ENCODE measurements at regions not wholly inside any gene's neighbourhood (a gene's known extent, or its start where the extent isn't known, plus 50 kb on each side); places are given as distances from the start of the nearest gene placed in this dataset.

DNA sequence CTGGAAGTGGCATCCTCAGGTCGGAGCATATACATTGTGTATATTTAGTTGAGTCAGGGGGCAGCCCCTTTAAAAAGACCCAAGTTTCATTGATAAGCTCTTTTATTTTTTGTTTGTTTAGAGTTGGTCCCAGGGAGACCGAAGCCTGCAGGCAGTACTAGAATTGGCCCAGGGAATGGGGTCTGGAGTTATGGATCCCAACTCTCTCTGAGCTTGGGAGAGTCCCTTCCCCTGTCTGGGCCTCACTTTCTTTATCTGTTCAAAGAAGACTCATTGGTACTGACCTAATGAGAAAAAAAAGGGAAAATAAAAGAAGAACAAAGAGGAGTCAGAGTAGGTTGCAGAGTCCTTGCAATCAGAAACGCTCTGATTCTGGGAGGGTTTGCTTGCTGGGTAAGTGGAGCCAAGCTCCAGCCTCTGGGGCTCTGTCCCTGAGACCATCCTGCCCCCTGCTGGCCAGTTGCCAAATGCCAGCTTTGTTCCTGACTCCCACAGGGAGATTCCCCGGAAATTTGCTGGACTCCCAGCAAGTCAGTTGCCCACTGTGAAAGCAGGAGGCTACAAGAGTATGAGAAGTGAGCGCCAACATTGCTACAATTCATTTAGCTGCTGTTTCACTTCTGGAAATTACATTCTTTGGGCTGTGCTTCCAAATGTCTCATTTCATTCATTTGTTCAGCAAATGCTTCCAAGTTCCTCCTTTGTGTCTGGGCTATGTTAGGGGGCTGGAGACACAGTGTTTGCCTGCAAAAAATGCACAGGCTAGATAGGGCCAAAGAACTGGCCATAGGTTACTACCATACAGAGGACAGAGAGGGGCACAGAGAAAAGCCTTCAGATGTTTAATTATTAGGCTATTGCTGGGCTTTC lies 156.2 kb downstream of the MELK start:
- H3K27me3 ChIP-seq (ENCODE audit: control insufficient read depth in 2 of 2, insufficient read depth in 2 of 2, low read length in 2 of 2): no peaks in the 10 kb centered on the region
- peak; percentile 85 for FAIRE-seq
- ChIA-PET POLR2A (interaction anchor here (1.0 to 1.2 kb wide), 3 partner anchors 91 to 96 kb away, joined by 4 to 9 read pairs (median 4); no protein-coding TSS in a partner anchor), CTCF (interaction anchor here (0.6 to 6.1 kb wide), 53 partner anchors 8 to 524 kb away, joined by 3 to 281 read pairs (median 4); no protein-coding TSS in a partner anchor)
- H2AFZ ChIP-seq (ENCODE audit: low read depth, low read length): no peak overlapping the region
- DNase-seq (ENCODE audit: low read depth, low spot score): peak; percentile 85
- H3K4me3 ChIP-seq (replicated peaks in 1 of 3; ENCODE audit: insufficient read depth in 1 of 3, low read depth in 1 of 3, low read length in 3 of 3): no peak overlapping the region
- no peaks in the 10 kb centered on the region for H3K9me3 ChIP-seq (replicated peaks; ENCODE audit: control insufficient read depth, insufficient read depth, low read length)
- no peaks in the 10 kb centered on the region for H3K79me2 ChIP-seq (ENCODE audit: control insufficient read depth, insufficient read depth, low read length)
- H3K4me1 ChIP-seq (ENCODE audit: control insufficient read depth, extremely low read depth, insufficient read depth, low read length): no peaks in the 10 kb centered on the region
- no peaks in the 10 kb centered on the region for H4K20me1 ChIP-seq (replicated peaks; ENCODE audit: control insufficient read depth, extremely low read depth, insufficient read depth, low read length)
- TF ChIP-seq, protein P1, sequence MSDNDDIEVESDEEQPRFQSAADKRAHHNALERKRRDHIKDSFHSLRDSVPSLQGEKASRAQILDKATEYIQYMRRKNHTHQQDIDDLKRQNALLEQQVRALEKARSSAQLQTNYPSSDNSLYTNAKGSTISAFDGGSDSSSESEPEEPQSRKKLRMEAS (IDR thresholded peaks at IDR 0.05; ENCODE audit: insufficient read depth, insufficient read length): no peak
- TF ChIP-seq, protein P2, sequence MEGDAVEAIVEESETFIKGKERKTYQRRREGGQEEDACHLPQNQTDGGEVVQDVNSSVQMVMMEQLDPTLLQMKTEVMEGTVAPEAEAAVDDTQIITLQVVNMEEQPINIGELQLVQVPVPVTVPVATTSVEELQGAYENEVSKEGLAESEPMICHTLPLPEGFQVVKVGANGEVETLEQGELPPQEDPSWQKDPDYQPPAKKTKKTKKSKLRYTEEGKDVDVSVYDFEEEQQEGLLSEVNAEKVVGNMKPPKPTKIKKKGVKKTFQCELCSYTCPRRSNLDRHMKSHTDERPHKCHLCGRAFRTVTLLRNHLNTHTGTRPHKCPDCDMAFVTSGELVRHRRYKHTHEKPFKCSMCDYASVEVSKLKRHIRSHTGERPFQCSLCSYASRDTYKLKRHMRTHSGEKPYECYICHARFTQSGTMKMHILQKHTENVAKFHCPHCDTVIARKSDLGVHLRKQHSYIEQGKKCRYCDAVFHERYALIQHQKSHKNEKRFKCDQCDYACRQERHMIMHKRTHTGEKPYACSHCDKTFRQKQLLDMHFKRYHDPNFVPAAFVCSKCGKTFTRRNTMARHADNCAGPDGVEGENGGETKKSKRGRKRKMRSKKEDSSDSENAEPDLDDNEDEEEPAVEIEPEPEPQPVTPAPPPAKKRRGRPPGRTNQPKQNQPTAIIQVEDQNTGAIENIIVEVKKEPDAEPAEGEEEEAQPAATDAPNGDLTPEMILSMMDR (IDR thresholded peaks at IDR 0.05; ENCODE audit: extremely low read depth in 1 of 2, insufficient read depth in 1 of 2, low read depth in 1 of 2, low read length in 2 of 2): peak; percentile 90 to 94
- no peak overlapping the region for H3K9ac ChIP-seq (replicated peaks; ENCODE audit: extremely low read depth, insufficient read depth, low read length)
- intact Hi-C loops (cut with micrococcal nuclease) (loop anchor here (1.0 to 5.0 kb wide), 5 partner anchors 62 to 322 kb away; no protein-coding TSS in a partner anchor), dilution Hi-C loops (cut with MboI; ENCODE audit: extremely low pct_ligation_motif_present, low sequenced_read_pairs) (no loop called here)
- no TSS peak for BruUV-seq (replicated peaks)
- no peak overlapping the region for H3K4me2 ChIP-seq (ENCODE audit: insufficient read depth, low read length)
- no peak overlapping the region for H3K27ac ChIP-seq (ENCODE audit: insufficient read depth, low read depth, low read length)
- no peaks in the 10 kb centered on the region for H3K36me3 ChIP-seq (ENCODE audit: control insufficient read depth in 2 of 2, extremely low read depth in 1 of 2, insufficient read depth in 2 of 2, low read length in 2 of 2)
- H3K9me1 ChIP-seq (replicated peaks; ENCODE audit: control insufficient read depth, extremely low read depth, insufficient read depth, low read length): no peaks in the 10 kb centered on the region

DNA sequence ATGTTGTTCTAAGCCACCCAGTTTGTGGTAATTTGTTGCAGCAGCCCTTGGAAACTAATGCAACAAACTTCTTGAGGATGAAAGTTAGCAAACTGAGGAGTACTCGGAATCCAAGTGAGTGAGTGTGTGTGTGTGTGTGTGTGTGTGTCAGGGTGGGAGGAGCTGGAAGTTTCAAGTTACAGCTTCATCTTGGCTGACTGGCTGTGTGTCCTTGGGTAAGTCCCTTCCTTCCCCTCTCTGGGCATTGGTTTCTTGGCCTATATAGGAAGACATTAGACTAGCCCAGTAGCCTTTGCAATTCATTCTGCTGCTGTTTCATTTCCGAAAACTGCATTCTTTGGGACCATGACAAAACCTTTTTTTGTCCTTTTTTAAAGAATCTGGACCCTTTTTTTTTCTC lies 157.2 kb downstream of the MELK start:
- Histone ChIP-seq H3K27me3 (ENCODE audit: control insufficient read depth in 2 of 2, insufficient read depth in 2 of 2, low read length in 2 of 2) (no peaks in the 10 kb centered on the region), H3K4me1 (ENCODE audit: control insufficient read depth, extremely low read depth, insufficient read depth, low read length) (no peaks in the 10 kb centered on the region), H3K4me3 (replicated peaks in 1 of 3; ENCODE audit: insufficient read depth in 1 of 3, low read depth in 1 of 3, low read length in 3 of 3) (no peak overlapping the region), H3K9ac (replicated peaks; ENCODE audit: extremely low read depth, insufficient read depth, low read length) (no peak overlapping the region), H3K9me3 (replicated peaks; ENCODE audit: control insufficient read depth, insufficient read depth, low read length) (no peaks in the 10 kb centered on the region), H3K27ac (ENCODE audit: insufficient read depth, low read depth, low read length) (no peak overlapping the region), H4K20me1 (replicated peaks; ENCODE audit: control insufficient read depth, extremely low read depth, insufficient read depth, low read length) (no peaks in the 10 kb centered on the region), H3K36me3 (ENCODE audit: control insufficient read depth in 2 of 2, extremely low read depth in 1 of 2, insufficient read depth in 2 of 2, low read length in 2 of 2) (no peaks in the 10 kb centered on the region), H2AFZ (ENCODE audit: low read depth, low read length) (no peak overlapping the region), H3K4me2 (ENCODE audit: insufficient read depth, low read length) (no peak overlapping the region), H3K9me1 (replicated peaks; ENCODE audit: control insufficient read depth, extremely low read depth, insufficient read depth, low read length) (no peaks in the 10 kb centered on the region), H3K79me2 (ENCODE audit: control insufficient read depth, insufficient read depth, low read length) (no peaks in the 10 kb centered on the region)
- FAIRE-seq (no peak), DNase-seq (ENCODE audit: low read depth, low spot score) (no peak)
- POLR2A ChIA-PET: no interaction called here
- BruUV-seq (replicated peaks): no TSS peak
- CTCF ChIA-PET: interaction anchor here (1.9 to 6.1 kb wide), 4 partner anchors 92 to 163 kb away, joined by 4 to 281 read pairs (median 82); no protein-coding TSS in a partner anchor
- intact Hi-C loops (cut with micrococcal nuclease) (loop anchor here (1.0 to 5.0 kb wide), 5 partner anchors 63 to 323 kb away; no protein-coding TSS in a partner anchor), dilution Hi-C loops (cut with MboI; ENCODE audit: extremely low pct_ligation_motif_present, low sequenced_read_pairs) (no loop called here)
- TF ChIP-seq POLR2AphosphoS5 (IDR thresholded peaks at IDR 0.05; ENCODE audit: insufficient read depth, low read depth, low read length) (no peak), MYC (IDR thresholded peaks at IDR 0.05; ENCODE audit: low read depth, low read length) (no peak), GATA2 (IDR thresholded peaks at IDR 0.05; ENCODE audit: insufficient read depth, insufficient read length, low read depth, low read length) (no peak)
- TF ChIP-seq, protein P1 (IDR thresholded peaks at IDR 0.05; ENCODE audit: insufficient read depth, insufficient read length): no peak

Data from endothelial cell of umbilical vein (primary cell).